HEK293 (cell line): ENCODE measurements at regions not wholly inside any gene's neighbourhood (a gene's known extent, or its start where the extent isn't known, plus 50 kb on each side); places are given as distances from the start of the nearest gene placed in this dataset.

Experiments used
- CTCF ChIA-PET: fragments of 350-600 bp; formaldehyde crosslinking; extraction: SDS; loops from one replicate; lab custom pipeline; 2021; ENCODE audit warnings: antibody characterized with exemption; lab: Yijun Ruan, JAX
- POLR2A ChIA-PET: fragments of 300-600 bp; formaldehyde crosslinking; extraction: SDS; loops from one replicate; lab custom pipeline; 2020; ENCODE audit warnings: antibody characterized with exemption, inconsistent platforms; lab: Yijun Ruan, JAX
- H3K27ac ChIP-seq: fragments of 200-500 bp; sonication (Bioruptor generic); 2 replicates; pipeline ENCODE4 v1.5.1; 2014; ENCODE audit warnings: low read depth, low read length, control low read depth, inconsistent platforms; ENCODE audit errors: extremely low read depth
- H3K36me3 ChIP-seq, 2 experiments: fragments of 200-500 bp in 1 of 2; sonication (Bioruptor generic) in 1 of 2; 1 replicate in 1 of 2; 2 replicates in 1 of 2; pipeline ENCODE4 v1.5.1; 2014 to 2017; ENCODE audit warnings: inconsistent platforms in 2 of 2, low read length in 2 of 2; ENCODE audit not compliant: control insufficient read depth in 2 of 2, insufficient read depth in 1 of 2
- H3K4me1 ChIP-seq: fragments of 200-500 bp; sonication (Bioruptor generic); 2 replicates; pipeline ENCODE4 v1.5.1; 2014; ENCODE audit warnings: mild to moderate bottlenecking, low read length, inconsistent platforms; ENCODE audit not compliant: control insufficient read depth, insufficient read depth
- H3K4me3 ChIP-seq: 2 replicates; pipeline ENCODE4 v1.5.1; 2011; ENCODE audit warnings: low read depth, mild to moderate bottlenecking, control low read depth, low read length, moderate library complexity
- H3K9me3 ChIP-seq: fragments of 200-500 bp; sonication (Bioruptor generic); 2 replicates; pipeline ENCODE4 v1.5.1; 2014; ENCODE audit warnings: low read depth, low read length, inconsistent platforms; ENCODE audit not compliant: control insufficient read depth, insufficient read depth
- GFI1B ChIP-seq: fragments of 450-650 bp; formaldehyde crosslinking; IDR thresholded peaks from 2 replicates; pipeline ENCODE4 v1.5.1; 2016; ENCODE audit warnings: missing biosample characterization, missing genetic modification characterization
- KLF10 ChIP-seq: fragments of 450-650 bp; IDR thresholded peaks from 2 replicates; pipeline ENCODE4 v1.5.1; 2018; ENCODE audit warnings: missing biosample characterization, mild to moderate bottlenecking, missing genetic modification characterization
- MEIS1 ChIP-seq: sonication (generic); formaldehyde crosslinking; IDR thresholded peaks from 2 replicates; pipeline ENCODE4 v1.8.1; 2022; ENCODE audit warnings: missing genetic modification reagents, mild to moderate bottlenecking, borderline replicate concordance
- OVOL3 ChIP-seq: fragments of 450-650 bp; formaldehyde crosslinking; IDR thresholded peaks from 2 replicates; pipeline ENCODE4 v1.5.1; 2016; ENCODE audit warnings: missing biosample characterization, missing genetic modification characterization
- REPIN1 ChIP-seq: fragments of 450-650 bp; formaldehyde crosslinking; IDR thresholded peaks from 2 replicates; pipeline ENCODE4 v1.5.1; 2017; ENCODE audit warnings: missing biosample characterization, missing genetic modification characterization, low read depth
- ZNF221 ChIP-seq: fragments of 450-650 bp; formaldehyde crosslinking; IDR thresholded peaks from 2 replicates; pipeline ENCODE4 v1.5.1; 2017; ENCODE audit warnings: missing biosample characterization, missing genetic modification characterization, borderline replicate concordance
- ZNF248 ChIP-seq: fragments of 450-650 bp; formaldehyde crosslinking; IDR thresholded peaks from 2 replicates; pipeline ENCODE4 v1.5.1; 2017; ENCODE audit warnings: missing biosample characterization, missing genetic modification characterization
- ZNF621 ChIP-seq: fragments of 450-650 bp; formaldehyde crosslinking; IDR thresholded peaks from 2 replicates; pipeline ENCODE4 v1.5.1; 2017; ENCODE audit warnings: missing biosample characterization, missing genetic modification characterization
- TF ChIP-seq, protein P1 (sequence below): fragments of 450-650 bp; formaldehyde crosslinking; IDR thresholded peaks from 2 replicates; pipeline ENCODE4 v1.5.1; 2016; ENCODE audit warnings: missing biosample characterization, missing genetic modification characterization
- TF ChIP-seq, protein P2 (sequence below): fragments of 450-650 bp; formaldehyde crosslinking; IDR thresholded peaks from 2 replicates; pipeline ENCODE4 v1.5.1; 2016; ENCODE audit warnings: missing biosample characterization, missing genetic modification characterization
- TF ChIP-seq, protein P3 (sequence below): fragments of 450-650 bp; formaldehyde crosslinking; IDR thresholded peaks from 2 replicates; pipeline ENCODE4 v1.5.1; 2016; ENCODE audit warnings: missing biosample characterization, missing genetic modification characterization
- TF ChIP-seq, protein P4 (sequence below): fragments of 450-650 bp; formaldehyde crosslinking; optimal IDR thresholded peaks from 2 replicates; pipeline ENCODE3; 2016; ENCODE audit warnings: missing biosample characterization, mild to moderate bottlenecking, missing genetic modification characterization
- TF ChIP-seq, protein P5 (sequence below): fragments of 450-650 bp; formaldehyde crosslinking; conservative IDR thresholded peaks from 2 replicates; pipeline ENCODE4 v1.5.1; 2016; ENCODE audit warnings: low read depth, missing biosample characterization, missing genetic modification characterization

DNA sequence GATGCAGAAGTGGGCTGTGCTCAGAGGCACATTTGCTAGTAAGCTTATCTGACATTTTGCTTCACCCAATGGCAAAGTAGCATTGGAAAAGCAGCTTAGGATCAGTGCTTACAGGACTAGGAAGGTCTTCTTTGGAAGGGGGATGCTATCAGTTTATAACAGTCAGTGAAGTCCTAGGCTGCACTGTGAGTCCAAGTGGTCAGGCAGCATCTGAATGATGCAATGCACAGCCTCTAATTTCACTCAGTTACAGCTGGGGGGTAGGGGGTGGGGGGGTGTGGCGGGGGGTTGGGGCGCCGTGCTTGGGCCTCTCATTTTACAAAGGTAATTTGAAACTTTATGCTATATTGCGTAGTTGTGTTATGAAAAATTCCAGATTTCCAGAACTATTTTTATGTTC, 652.3 kb upstream of the MGMT start (continued):
- TF ChIP-seq, protein P1, sequence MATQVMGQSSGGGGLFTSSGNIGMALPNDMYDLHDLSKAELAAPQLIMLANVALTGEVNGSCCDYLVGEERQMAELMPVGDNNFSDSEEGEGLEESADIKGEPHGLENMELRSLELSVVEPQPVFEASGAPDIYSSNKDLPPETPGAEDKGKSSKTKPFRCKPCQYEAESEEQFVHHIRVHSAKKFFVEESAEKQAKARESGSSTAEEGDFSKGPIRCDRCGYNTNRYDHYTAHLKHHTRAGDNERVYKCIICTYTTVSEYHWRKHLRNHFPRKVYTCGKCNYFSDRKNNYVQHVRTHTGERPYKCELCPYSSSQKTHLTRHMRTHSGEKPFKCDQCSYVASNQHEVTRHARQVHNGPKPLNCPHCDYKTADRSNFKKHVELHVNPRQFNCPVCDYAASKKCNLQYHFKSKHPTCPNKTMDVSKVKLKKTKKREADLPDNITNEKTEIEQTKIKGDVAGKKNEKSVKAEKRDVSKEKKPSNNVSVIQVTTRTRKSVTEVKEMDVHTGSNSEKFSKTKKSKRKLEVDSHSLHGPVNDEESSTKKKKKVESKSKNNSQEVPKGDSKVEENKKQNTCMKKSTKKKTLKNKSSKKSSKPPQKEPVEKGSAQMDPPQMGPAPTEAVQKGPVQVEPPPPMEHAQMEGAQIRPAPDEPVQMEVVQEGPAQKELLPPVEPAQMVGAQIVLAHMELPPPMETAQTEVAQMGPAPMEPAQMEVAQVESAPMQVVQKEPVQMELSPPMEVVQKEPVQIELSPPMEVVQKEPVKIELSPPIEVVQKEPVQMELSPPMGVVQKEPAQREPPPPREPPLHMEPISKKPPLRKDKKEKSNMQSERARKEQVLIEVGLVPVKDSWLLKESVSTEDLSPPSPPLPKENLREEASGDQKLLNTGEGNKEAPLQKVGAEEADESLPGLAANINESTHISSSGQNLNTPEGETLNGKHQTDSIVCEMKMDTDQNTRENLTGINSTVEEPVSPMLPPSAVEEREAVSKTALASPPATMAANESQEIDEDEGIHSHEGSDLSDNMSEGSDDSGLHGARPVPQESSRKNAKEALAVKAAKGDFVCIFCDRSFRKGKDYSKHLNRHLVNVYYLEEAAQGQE (tag by site-specific recombination), result no peak
- TF ChIP-seq OVOL3 (tag by site-specific recombination) (no peak), KLF10 (tag by site-specific recombination) (no peak), MEIS1 (CRISPR knock-in tag) (no peak)
- TF ChIP-seq, protein P2, sequence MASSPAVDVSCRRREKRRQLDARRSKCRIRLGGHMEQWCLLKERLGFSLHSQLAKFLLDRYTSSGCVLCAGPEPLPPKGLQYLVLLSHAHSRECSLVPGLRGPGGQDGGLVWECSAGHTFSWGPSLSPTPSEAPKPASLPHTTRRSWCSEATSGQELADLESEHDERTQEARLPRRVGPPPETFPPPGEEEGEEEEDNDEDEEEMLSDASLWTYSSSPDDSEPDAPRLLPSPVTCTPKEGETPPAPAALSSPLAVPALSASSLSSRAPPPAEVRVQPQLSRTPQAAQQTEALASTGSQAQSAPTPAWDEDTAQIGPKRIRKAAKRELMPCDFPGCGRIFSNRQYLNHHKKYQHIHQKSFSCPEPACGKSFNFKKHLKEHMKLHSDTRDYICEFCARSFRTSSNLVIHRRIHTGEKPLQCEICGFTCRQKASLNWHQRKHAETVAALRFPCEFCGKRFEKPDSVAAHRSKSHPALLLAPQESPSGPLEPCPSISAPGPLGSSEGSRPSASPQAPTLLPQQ, result no peak
- TF ChIP-seq, protein P3, sequence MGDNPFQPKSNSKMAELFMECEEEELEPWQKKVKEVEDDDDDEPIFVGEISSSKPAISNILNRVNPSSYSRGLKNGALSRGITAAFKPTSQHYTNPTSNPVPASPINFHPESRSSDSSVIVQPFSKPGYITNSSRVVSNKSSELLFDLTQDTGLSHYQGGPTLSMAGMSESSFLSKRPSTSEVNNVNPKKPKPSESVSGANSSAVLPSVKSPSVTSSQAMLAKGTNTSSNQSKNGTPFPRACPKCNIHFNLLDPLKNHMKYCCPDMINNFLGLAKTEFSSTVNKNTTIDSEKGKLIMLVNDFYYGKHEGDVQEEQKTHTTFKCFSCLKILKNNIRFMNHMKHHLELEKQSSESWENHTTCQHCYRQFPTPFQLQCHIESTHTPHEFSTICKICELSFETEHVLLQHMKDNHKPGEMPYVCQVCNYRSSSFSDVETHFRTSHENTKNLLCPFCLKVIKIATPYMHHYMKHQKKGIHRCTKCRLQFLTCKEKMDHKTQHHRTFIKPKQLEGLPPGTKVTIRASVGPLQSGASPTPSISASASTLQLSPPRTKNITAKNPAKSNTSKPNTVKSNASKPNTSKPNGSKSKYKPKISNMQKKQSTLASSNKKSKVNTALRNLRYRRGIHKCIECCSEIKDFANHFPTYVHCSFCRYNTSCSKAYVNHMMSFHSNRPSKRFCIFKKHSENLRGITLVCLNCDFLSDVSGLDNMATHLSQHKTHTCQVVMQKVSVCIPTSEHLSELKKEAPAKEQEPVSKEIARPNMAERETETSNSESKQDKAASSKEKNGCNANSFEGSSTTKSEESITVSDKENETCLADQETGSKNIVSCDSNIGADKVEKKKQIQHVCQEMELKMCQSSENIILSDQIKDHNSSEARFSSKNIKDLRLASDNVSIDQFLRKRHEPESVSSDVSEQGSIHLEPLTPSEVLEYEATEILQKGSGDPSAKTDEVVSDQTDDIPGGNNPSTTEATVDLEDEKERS, result no peak
- TF ChIP-seq, protein P4, sequence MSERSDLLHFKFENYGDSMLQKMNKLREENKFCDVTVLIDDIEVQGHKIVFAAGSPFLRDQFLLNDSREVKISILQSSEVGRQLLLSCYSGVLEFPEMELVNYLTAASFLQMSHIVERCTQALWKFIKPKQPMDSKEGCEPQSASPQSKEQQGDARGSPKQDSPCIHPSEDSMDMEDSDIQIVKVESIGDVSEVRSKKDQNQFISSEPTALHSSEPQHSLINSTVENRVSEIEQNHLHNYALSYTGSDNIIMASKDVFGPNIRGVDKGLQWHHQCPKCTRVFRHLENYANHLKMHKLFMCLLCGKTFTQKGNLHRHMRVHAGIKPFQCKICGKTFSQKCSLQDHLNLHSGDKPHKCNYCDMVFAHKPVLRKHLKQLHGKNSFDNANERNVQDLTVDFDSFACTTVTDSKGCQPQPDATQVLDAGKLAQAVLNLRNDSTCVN (tag by site-specific recombination), result no peak
- TF ChIP-seq, all 188 proteins: peak for 0

DNA sequence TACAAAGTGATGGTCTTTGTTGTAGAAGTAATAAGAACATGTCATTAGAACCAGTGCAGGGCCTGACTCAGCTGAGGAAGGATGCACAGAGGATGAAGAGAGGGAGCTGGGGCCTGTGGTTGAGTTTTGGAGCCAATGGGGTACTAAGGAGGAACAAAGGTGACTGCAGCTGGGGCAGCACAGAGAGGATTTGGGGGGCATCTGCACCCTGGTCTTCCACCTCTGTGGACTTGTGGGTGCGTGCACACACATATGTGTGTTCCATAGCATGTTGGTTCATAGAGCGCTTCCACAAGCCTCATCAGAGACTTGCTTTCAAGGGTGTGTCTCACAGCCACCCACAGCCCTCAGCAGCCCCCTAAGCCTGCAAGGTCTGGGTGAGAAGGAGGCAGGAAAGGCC, 650.3 kb upstream of the MGMT start:
- Histone ChIP-seq H3K4me3 (no peak overlapping the region), H3K27ac (no peak overlapping the region), H3K4me1 (no peaks in the 10 kb centered on the region), H3K9me3 (no peaks in the 10 kb centered on the region), H3K36me3 (no peaks in the 10 kb centered on the region)
- POLR2A ChIA-PET, result no interaction called here
- TF ChIP-seq GFI1B (tag by site-specific recombination) (no peak), ZNF621 (no peak), ZNF221 (no peak), KLF10 (tag by site-specific recombination) (no peak), REPIN1 (tag by site-specific recombination) (no peak), ZNF248 (tag by site-specific recombination) (no peak), OVOL3 (tag by site-specific recombination) (no peak)
- TF ChIP-seq, protein P5, sequence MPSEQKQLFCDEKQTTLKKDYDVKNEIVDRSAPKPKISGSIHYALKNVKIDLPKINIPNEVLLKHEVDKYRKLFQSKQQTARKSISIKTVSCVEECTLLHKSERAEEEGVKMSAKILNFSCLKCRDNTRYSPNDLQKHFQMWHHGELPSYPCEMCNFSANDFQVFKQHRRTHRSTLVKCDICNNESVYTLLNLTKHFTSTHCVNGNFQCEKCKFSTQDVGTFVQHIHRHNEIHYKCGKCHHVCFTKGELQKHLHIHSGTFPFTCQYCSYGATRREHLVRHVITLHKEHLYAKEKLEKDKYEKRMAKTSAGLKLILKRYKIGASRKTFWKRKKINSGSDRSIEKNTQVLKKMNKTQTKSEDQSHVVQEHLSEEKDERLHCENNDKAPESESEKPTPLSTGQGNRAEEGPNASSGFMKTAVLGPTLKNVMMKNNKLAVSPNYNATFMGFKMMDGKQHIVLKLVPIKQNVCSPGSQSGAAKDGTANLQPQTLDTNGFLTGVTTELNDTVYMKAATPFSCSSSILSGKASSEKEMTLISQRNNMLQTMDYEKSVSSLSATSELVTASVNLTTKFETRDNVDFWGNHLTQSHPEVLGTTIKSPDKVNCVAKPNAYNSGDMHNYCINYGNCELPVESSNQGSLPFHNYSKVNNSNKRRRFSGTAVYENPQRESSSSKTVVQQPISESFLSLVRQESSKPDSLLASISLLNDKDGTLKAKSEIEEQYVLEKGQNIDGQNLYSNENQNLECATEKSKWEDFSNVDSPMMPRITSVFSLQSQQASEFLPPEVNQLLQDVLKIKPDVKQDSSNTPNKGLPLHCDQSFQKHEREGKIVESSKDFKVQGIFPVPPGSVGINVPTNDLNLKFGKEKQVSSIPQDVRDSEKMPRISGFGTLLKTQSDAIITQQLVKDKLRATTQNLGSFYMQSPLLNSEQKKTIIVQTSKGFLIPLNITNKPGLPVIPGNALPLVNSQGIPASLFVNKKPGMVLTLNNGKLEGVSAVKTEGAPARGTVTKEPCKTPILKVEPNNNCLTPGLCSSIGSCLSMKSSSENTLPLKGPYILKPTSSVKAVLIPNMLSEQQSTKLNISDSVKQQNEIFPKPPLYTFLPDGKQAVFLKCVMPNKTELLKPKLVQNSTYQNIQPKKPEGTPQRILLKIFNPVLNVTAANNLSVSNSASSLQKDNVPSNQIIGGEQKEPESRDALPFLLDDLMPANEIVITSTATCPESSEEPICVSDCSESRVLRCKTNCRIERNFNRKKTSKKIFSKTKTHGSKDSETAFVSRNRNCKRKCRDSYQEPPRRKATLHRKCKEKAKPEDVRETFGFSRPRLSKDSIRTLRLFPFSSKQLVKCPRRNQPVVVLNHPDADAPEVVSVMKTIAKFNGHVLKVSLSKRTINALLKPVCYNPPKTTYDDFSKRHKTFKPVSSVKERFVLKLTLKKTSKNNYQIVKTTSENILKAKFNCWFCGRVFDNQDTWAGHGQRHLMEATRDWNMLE (tag by site-specific recombination), result no peak
- CTCF ChIA-PET, result no interaction called here
